ENCODE measurements at regions not wholly inside any gene's neighbourhood (a gene's known extent, or its start where the extent isn't known, plus 50 kb on each side); places are given as distances from the start of the nearest gene placed in this dataset.

DNA sequence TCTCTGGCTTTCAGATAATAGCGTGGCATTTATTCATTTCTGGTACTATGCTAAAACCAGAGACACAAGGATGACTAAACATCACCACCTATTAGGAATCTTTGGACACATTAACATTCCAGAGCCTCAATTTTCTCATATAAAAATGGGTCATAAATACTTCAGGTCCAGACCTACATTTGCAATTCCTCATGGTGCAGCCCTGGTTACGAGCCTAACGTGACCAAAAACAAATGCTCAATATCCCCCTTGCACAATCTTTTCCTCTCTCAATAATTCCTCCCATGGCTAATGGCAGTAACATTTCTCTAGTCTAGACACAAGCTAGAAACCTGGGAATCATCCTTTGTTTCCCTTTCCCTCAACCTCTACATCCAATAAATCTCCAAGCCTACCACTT is 112.8 kb upstream of the NABP1 start:
- Histone ChIP-seq H3K4me1 (ENCODE audit: insufficient read depth, low read length, severe bottlenecking) (no peaks in the 10 kb centered on the region), H3K79me2 (ENCODE audit: insufficient read depth, low read length) (no peaks in the 10 kb centered on the region), H4K20me1 (ENCODE audit: insufficient read depth, low read length) (no peaks in the 10 kb centered on the region), H3K9ac (ENCODE audit: low read length) (no peak overlapping the region), H3K9me3 (ENCODE audit: low read length) (no peaks in the 10 kb centered on the region), H3K27me3 (ENCODE audit: insufficient read depth, low read length) (no peaks in the 10 kb centered on the region), H3K4me3 (ENCODE audit: low read depth, low read length, poor library complexity, severe bottlenecking) (no peak overlapping the region), H3K9me2 (ENCODE audit: low read depth, low read length) (no peaks in the 10 kb centered on the region), H3K27ac (ENCODE audit: low read depth, low read length, poor library complexity, severe bottlenecking) (no peak overlapping the region), H3F3A (ENCODE audit: insufficient read depth, low read length) (no peaks in the 10 kb centered on the region), H3K36me3 (ENCODE audit: insufficient read depth, low read length) (no peaks in the 10 kb centered on the region), H2AFZ (ENCODE audit: low read length) (no peak overlapping the region), H3K4me2 (ENCODE audit: low read length) (no peak overlapping the region)
- TF ChIP-seq EZH2 (IDR thresholded peaks at IDR 0.05; ENCODE audit: borderline replicate concordance, low read length): no peak
- TF ChIP-seq, protein P1, sequence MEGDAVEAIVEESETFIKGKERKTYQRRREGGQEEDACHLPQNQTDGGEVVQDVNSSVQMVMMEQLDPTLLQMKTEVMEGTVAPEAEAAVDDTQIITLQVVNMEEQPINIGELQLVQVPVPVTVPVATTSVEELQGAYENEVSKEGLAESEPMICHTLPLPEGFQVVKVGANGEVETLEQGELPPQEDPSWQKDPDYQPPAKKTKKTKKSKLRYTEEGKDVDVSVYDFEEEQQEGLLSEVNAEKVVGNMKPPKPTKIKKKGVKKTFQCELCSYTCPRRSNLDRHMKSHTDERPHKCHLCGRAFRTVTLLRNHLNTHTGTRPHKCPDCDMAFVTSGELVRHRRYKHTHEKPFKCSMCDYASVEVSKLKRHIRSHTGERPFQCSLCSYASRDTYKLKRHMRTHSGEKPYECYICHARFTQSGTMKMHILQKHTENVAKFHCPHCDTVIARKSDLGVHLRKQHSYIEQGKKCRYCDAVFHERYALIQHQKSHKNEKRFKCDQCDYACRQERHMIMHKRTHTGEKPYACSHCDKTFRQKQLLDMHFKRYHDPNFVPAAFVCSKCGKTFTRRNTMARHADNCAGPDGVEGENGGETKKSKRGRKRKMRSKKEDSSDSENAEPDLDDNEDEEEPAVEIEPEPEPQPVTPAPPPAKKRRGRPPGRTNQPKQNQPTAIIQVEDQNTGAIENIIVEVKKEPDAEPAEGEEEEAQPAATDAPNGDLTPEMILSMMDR (IDR thresholded peaks at IDR 0.05; ENCODE audit: low read length): no peak

DNA sequence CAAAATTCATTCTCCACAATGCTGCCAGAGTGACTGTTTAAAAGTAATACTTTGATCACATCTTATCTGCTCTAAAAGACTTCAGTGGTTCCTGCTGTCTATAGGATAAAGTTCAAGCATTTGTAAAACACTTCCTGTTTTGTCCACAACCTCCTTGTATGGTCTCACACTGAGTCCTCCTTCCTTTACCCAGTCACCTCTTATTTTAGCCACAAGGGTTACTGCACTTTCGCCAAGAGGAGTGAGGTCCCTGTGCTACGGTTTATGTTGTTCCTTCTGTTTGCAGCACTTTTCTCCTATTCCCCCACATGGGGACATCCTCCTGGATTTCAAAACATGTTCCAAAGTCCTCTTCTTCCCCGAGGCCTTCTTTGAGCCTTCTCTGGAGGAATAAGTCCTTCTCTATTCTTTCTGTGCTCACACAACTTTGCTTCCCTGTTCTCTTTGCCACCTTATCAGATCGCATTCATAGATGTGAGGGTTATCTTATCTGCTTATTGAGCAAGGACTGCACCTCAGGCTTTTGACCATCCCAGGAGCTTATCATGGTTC is 112.2 kb upstream of the NABP1 start:
- no peaks in the 10 kb centered on the region for H3K4me1 ChIP-seq (ENCODE audit: insufficient read depth, low read length, severe bottlenecking)
- H4K20me1 ChIP-seq (ENCODE audit: insufficient read depth, low read length): no peaks in the 10 kb centered on the region
- H3K9me2 ChIP-seq (ENCODE audit: low read depth, low read length): no peaks in the 10 kb centered on the region
- no peak overlapping the region for H3K4me3 ChIP-seq (ENCODE audit: low read depth, low read length, poor library complexity, severe bottlenecking)
- no peaks in the 10 kb centered on the region for H3K79me2 ChIP-seq (ENCODE audit: insufficient read depth, low read length)
- no peak overlapping the region for H3K4me2 ChIP-seq (ENCODE audit: low read length)
- no peaks in the 10 kb centered on the region for H3K36me3 ChIP-seq (ENCODE audit: insufficient read depth, low read length)
- no peaks in the 10 kb centered on the region for H3K27me3 ChIP-seq (ENCODE audit: insufficient read depth, low read length)
- H3K27ac ChIP-seq (ENCODE audit: low read depth, low read length, poor library complexity, severe bottlenecking): no peak overlapping the region
- H2AFZ ChIP-seq (ENCODE audit: low read length): no peak overlapping the region
- no peaks in the 10 kb centered on the region for H3K9me3 ChIP-seq (ENCODE audit: low read length)
- TF ChIP-seq EZH2 (IDR thresholded peaks at IDR 0.05; ENCODE audit: borderline replicate concordance, low read length): no peak
- TF ChIP-seq, protein P1 (IDR thresholded peaks at IDR 0.05; ENCODE audit: low read length): no peak
- H3K9ac ChIP-seq (ENCODE audit: low read length): no peak overlapping the region
- H3F3A ChIP-seq (ENCODE audit: insufficient read depth, low read length): no peaks in the 10 kb centered on the region

GRCh38 chr2:191566344-191566743 is 111.6 kb upstream of the NABP1 start:
- H2AFZ ChIP-seq (ENCODE audit: low read length): no peak overlapping the region
- TF ChIP-seq EZH2 (IDR thresholded peaks at IDR 0.05; ENCODE audit: borderline replicate concordance, low read length): no peak
- TF ChIP-seq, protein P1 (IDR thresholded peaks at IDR 0.05; ENCODE audit: low read length): peak; percentile 81
- H4K20me1 ChIP-seq (ENCODE audit: insufficient read depth, low read length): no peaks in the 10 kb centered on the region
- no peaks in the 10 kb centered on the region for H3K9me2 ChIP-seq (ENCODE audit: low read depth, low read length)
- H3F3A ChIP-seq (ENCODE audit: insufficient read depth, low read length): no peaks in the 10 kb centered on the region
- H3K9ac ChIP-seq (ENCODE audit: low read length): no peak overlapping the region
- H3K4me1 ChIP-seq (ENCODE audit: insufficient read depth, low read length, severe bottlenecking): no peaks in the 10 kb centered on the region
- no peaks in the 10 kb centered on the region for H3K79me2 ChIP-seq (ENCODE audit: insufficient read depth, low read length)
- no peak overlapping the region for H3K27ac ChIP-seq (ENCODE audit: low read depth, low read length, poor library complexity, severe bottlenecking)
- H3K9me3 ChIP-seq (ENCODE audit: low read length): no peaks in the 10 kb centered on the region
- H3K4me3 ChIP-seq (ENCODE audit: low read depth, low read length, poor library complexity, severe bottlenecking): no peak overlapping the region
- H3K4me2 ChIP-seq (ENCODE audit: low read length): no peak overlapping the region
- no peaks in the 10 kb centered on the region for H3K36me3 ChIP-seq (ENCODE audit: insufficient read depth, low read length)
- H3K27me3 ChIP-seq (ENCODE audit: insufficient read depth, low read length): no peaks in the 10 kb centered on the region
